ENCODE measurements at regions not wholly inside any gene's neighbourhood (a gene's known extent, or its start where the extent isn't known, plus 50 kb on each side); places are given as distances from the start of the nearest gene placed in this dataset.

DNA sequence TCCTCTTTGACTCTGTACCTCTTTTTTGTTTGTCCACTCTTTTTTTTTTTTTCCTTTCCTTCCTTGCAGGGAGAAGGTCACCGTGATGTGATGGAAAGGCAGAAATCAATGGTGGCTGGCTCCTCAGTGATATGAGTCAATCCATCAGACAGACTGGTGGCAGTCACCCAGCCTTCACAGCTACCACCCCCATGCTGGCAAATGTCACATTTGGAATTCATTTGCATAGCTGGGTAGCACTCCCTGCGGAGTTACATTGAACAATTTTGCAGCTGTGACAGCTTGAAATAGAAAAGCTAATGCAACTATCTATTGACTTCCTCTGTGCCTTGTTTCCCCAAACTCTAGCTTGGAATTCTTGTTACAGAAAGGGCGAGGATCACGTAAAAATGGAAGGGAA lies 668.4 kb downstream of the C6orf118 start:
- Histone ChIP-seq H3K9me1 (ENCODE audit: insufficient read depth, low read length) (no peaks in the 10 kb centered on the region), H3K79me1 (ENCODE audit: low read depth in 1 of 2, low read length in 2 of 2) (no peaks in the 10 kb centered on the region), H3K9ac (ENCODE audit: low read depth, low read length) (no peak overlapping the region), H3K14ac (replicated peaks; ENCODE audit: low read depth, low read length) (no peak overlapping the region), H3K4me2 (ENCODE audit: low read depth, low read length) (no peak overlapping the region), H2AFZ (replicated peaks; ENCODE audit: low read length, poor library complexity) (no peak overlapping the region), H3K4ac (ENCODE audit: low read depth, low read length) (no peak overlapping the region), H2BK5ac (ENCODE audit: low read depth, low read length, poor library complexity, severe bottlenecking) (no peak overlapping the region), H4K8ac (ENCODE audit: low read depth in 2 of 2, low read length in 2 of 2) (no peak overlapping the region), H3K18ac (ENCODE audit: low read depth, low read length) (no peak overlapping the region), H2BK20ac (ENCODE audit: low read depth, low read length) (no peak overlapping the region), H2AK9ac (replicated peaks; ENCODE audit: low read depth, low read length, poor library complexity) (no peak overlapping the region), H2BK120ac (ENCODE audit: low read depth, low read length) (no peak overlapping the region), H3K27ac (ENCODE audit: insufficient read depth, low read length) (no peak overlapping the region), H3K9me3 (ENCODE audit: control insufficient read depth, insufficient read depth, low read length) (peaks cover 3% of the 10 kb centered on the region; the same call in 1 of the 2 replicates), H3K4me3 (ENCODE audit: insufficient read depth, low read depth, low read length) (no peak overlapping the region), H4K20me1 (ENCODE audit: insufficient read depth, low read length) (no peaks in the 10 kb centered on the region), H2AK5ac (ENCODE audit: low read depth, low read length) (no peak overlapping the region), H3K23ac (ENCODE audit: low read depth, low read length) (no peak overlapping the region), H3K27me3 (ENCODE audit: control insufficient read depth, insufficient read depth, low read length) (no peaks in the 10 kb centered on the region), H4K5ac (ENCODE audit: low read depth, low read length) (no peak overlapping the region), H3K36me3 (ENCODE audit: control insufficient read depth, insufficient read depth, low read length) (no peaks in the 10 kb centered on the region), H2BK15ac (ENCODE audit: low read depth, low read length) (no peak overlapping the region), H4K91ac (ENCODE audit: insufficient read depth, low read depth, low read length) (no peak overlapping the region), H3K56ac (ENCODE audit: extremely low read depth, insufficient read depth, low read length) (no peak overlapping the region), H3K4me1 (ENCODE audit: control insufficient read depth, insufficient read depth, low read length) (no peaks in the 10 kb centered on the region)
- TF ChIP-seq MAFK (IDR thresholded peaks at IDR 0.05; ENCODE audit: low read depth, low read length) (no peak), SMC3 (IDR thresholded peaks at IDR 0.05; ENCODE audit: low read depth, low read length) (no peak), RAD21 (IDR thresholded peaks at IDR 0.05; ENCODE audit: low read length) (no peak), MXI1 (IDR thresholded peaks at IDR 0.05; ENCODE audit: borderline replicate concordance, low read depth, low read length) (no peak), RCOR1 (IDR thresholded peaks at IDR 0.05; ENCODE audit: insufficient replicate concordance, low read length) (no peak), NFE2L2 (IDR thresholded peaks at IDR 0.05; ENCODE audit: low read depth, low read length) (no peak), BHLHE40 (IDR thresholded peaks at IDR 0.05; ENCODE audit: low read depth, low read length) (no peak), FOS (IDR thresholded peaks at IDR 0.05; ENCODE audit: low read depth, low read length) (no peak)
- TF ChIP-seq, protein P1, sequence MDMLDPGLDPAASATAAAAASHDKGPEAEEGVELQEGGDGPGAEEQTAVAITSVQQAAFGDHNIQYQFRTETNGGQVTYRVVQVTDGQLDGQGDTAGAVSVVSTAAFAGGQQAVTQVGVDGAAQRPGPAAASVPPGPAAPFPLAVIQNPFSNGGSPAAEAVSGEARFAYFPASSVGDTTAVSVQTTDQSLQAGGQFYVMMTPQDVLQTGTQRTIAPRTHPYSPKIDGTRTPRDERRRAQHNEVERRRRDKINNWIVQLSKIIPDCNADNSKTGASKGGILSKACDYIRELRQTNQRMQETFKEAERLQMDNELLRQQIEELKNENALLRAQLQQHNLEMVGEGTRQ (IDR thresholded peaks at IDR 0.05; ENCODE audit: low read depth, low read length) = no peak
- TF ChIP-seq, protein P2, sequence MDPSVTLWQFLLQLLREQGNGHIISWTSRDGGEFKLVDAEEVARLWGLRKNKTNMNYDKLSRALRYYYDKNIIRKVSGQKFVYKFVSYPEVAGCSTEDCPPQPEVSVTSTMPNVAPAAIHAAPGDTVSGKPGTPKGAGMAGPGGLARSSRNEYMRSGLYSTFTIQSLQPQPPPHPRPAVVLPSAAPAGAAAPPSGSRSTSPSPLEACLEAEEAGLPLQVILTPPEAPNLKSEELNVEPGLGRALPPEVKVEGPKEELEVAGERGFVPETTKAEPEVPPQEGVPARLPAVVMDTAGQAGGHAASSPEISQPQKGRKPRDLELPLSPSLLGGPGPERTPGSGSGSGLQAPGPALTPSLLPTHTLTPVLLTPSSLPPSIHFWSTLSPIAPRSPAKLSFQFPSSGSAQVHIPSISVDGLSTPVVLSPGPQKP (IDR thresholded peaks at IDR 0.05; ENCODE audit: borderline replicate concordance, low read depth, low read length) = no peak
- ATAC-seq (ENCODE audit: low read depth) (no peak), DNase-seq (no peak)
- BruUV-seq (replicated peaks) = no TSS peak
- in situ Hi-C loops (cut with MboI; ENCODE audit: low sequenced_read_pairs) = no loop called here
- ChIA-PET POLR2A (ENCODE audit: unreplicated experiment) (no interaction called here), CTCF (no interaction called here)
- intact Hi-C loops (cut with micrococcal nuclease) = no loop called here
- dilution Hi-C loops (cut with HindIII; ENCODE audit: low sequenced_read_pairs, unreplicated experiment) = no loop called here
- WGBS, 2 experiments (ENCODE audit: extremely low coverage in 2 of 2, insufficient read length in 1 of 2) = 56% methylated on average over 2 of the region's 4 CpGs; no CpG with 5 or more reads in 1 of the 2 experiments

Measured in IMR-90 (cell line).